Tibial nerve (tissue), 4 donors: ENCODE measurements at regions not wholly inside any gene's neighbourhood (a gene's known extent, or its start where the extent isn't known, plus 50 kb on each side); places are given as distances from the start of the nearest gene placed in this dataset.

Experiments used
- CTCF ChIP-seq, 5 experiments: fragments of 200-600 bp in 3 of 5; fragments of 450-650 bp in 2 of 5; sonication (generic) in 3 of 5; IDR thresholded peaks; one replicate each; pipeline ENCODE4 v1.5.1; 2016 to 2019; ENCODE audit warnings: antibody characterized with exemption in 5 of 5, mild to moderate bottlenecking in 3 of 5, moderate library complexity in 2 of 5
- EP300 ChIP-seq, 2 donors: sonication (generic); formaldehyde crosslinking; IDR thresholded peaks; one replicate each; pipeline ENCODE4 v1.6.1; 2017; ENCODE audit warnings: antibody characterized with exemption in 2 of 2, mild to moderate bottlenecking in 1 of 2
- POLR2A ChIP-seq, 2 donors: fragments of 450-650 bp; IDR thresholded peaks; one replicate each; pipeline ENCODE4 v1.6.1; 2017; ENCODE audit warnings: antibody characterized with exemption in 2 of 2, mild to moderate bottlenecking in 2 of 2, moderate library complexity in 2 of 2

GRCh38 chr7:50156706-50157105 is 63.7 kb upstream of the ZPBP start:
- no peak for TF ChIP-seq POLR2A (IDR thresholded peaks at IDR 0.05)
- TF ChIP-seq CTCF (IDR thresholded peaks at IDR 0.05): no peak
- TF ChIP-seq EP300 (IDR thresholded peaks at IDR 0.05): no peak
